K562 (cell line): ENCODE measurements at regions not wholly inside any gene's neighbourhood (a gene's known extent, or its start where the extent isn't known, plus 50 kb on each side); places are given as distances from the start of the nearest gene placed in this dataset.

ENCODE experiments used
- ATAC-seq: fragments of 200-7000 bp; cut with Tn5 transposase; 3 replicates; pipeline ENCODE4 v1.9.1; 2020; ENCODE audit warnings: moderate library complexity
- BruUV-seq: library from RNA; stranded (reverse); fragments of 400-500 nt; replicated peaks from 2 replicates; lab custom pipeline; 2021; lab: Mats Ljungman, UMichigan
- CTCF ChIA-PET: fragments of 300-600 bp; formaldehyde crosslinking; extraction: SDS; loops from one replicate; lab custom pipeline; 2021; ENCODE audit warnings: low intra/inter-chr PET ratio; lab: Yijun Ruan, JAX
- POLR2A ChIA-PET: fragments of 300-600, 350-650 bp; sonication (Branson Sonifier 250); formaldehyde crosslinking; extraction: SDS; loops from one replicate; lab custom pipeline; 2021; ENCODE audit warnings: antibody characterized with exemption, inconsistent platforms; lab: Yijun Ruan, JAX
- DNase-seq, 4 experiments: peaks; one replicate each; pipeline versions ENCODE4 v3.0.0 to v3.0.0-alpha.2; 2011 to 2018; ENCODE audit warnings: low spot score in 3 of 4, mixed read lengths in 3 of 4; ENCODE audit errors: extremely low read depth in 1 of 4
- FAIRE-seq: peaks from 2 replicates; lab custom pipeline; 2011; peaks lifted over from hg19 to GRCh38; lab: Jason Lieb, UNC
- H2AFZ ChIP-seq: 2 replicates; pipeline ENCODE4 v1.6.0; 2011; ENCODE audit warnings: low read depth, low read length, control low read depth, inconsistent platforms
- H3K27ac ChIP-seq: fragments of 200-600 bp; 3 replicates; pipeline ENCODE4 v1.8.0; 2011; ENCODE audit warnings: low read depth, mild to moderate bottlenecking, control low read depth, inconsistent platforms, low read length, moderate library complexity, mixed read lengths; ENCODE audit errors: extremely low read depth
- H3K27me3 ChIP-seq, 2 experiments: fragments of 300-600 bp in 1 of 2; 2 replicates in 1 of 2; 3 replicates in 1 of 2; pipeline versions ENCODE4 v1.6.0 to v1.8.0; 2011; ENCODE audit warnings: inconsistent platforms in 2 of 2, low read length in 2 of 2, mild to moderate bottlenecking in 1 of 2, mixed read lengths in 1 of 2, moderate library complexity in 1 of 2; ENCODE audit not compliant: control insufficient read depth in 2 of 2, insufficient read depth in 2 of 2
- H3K36me3 ChIP-seq: fragments of 300-600 bp; 3 replicates; pipeline ENCODE4 v1.8.0; 2011; ENCODE audit warnings: mild to moderate bottlenecking, low read length, inconsistent platforms; ENCODE audit not compliant: control insufficient read depth, insufficient read depth
- H3K4me1 ChIP-seq, 2 experiments: fragments of 200-600 bp in 1 of 2; replicated peaks in 1 of 2; 2 replicates in 1 of 2; 3 replicates in 1 of 2; pipeline versions ENCODE4 v1.5.1 to v1.8.0; 2011; ENCODE audit warnings: inconsistent platforms in 2 of 2, low read length in 2 of 2, mild to moderate bottlenecking in 1 of 2, mixed read lengths in 1 of 2, moderate library complexity in 1 of 2; ENCODE audit not compliant: control insufficient read depth in 2 of 2, insufficient read depth in 2 of 2
- H3K4me2 ChIP-seq: 2 replicates; pipeline ENCODE4 v1.6.1; 2011; ENCODE audit warnings: low read length, control low read depth, inconsistent platforms, mixed read lengths; ENCODE audit not compliant: insufficient read depth
- H3K4me3 ChIP-seq: fragments of 200-600 bp; sonication (generic), shearing (Covaris generic); 2 replicates; pipeline ENCODE4 v1.5.1; 2016; ENCODE audit warnings: control low read depth, inconsistent platforms
- H3K79me2 ChIP-seq: fragments of 200-600 bp; 3 replicates; pipeline ENCODE4 v1.8.0; 2011; ENCODE audit warnings: low read length, inconsistent platforms; ENCODE audit not compliant: control insufficient read depth, insufficient read depth
- H3K9ac ChIP-seq, 2 experiments: 2 replicates each; pipeline versions ENCODE4 v1.6.0 to v1.6.1; 2011; ENCODE audit warnings: low read depth in 2 of 2, low read length in 2 of 2, control low read depth in 1 of 2, inconsistent platforms in 1 of 2, mild to moderate bottlenecking in 1 of 2, mixed read lengths in 1 of 2; ENCODE audit not compliant: insufficient read depth in 1 of 2
- H3K9me1 ChIP-seq: one replicate; pipeline ENCODE4 v1.6.0; 2011; ENCODE audit warnings: inconsistent platforms, mild to moderate bottlenecking, low read length, moderate library complexity; ENCODE audit not compliant: control insufficient read depth, insufficient read depth
- H3K9me3 ChIP-seq: replicated peaks from 2 replicates; pipeline ENCODE4 v1.5.1; 2011; ENCODE audit warnings: low read depth, low read length, inconsistent platforms; ENCODE audit not compliant: control insufficient read depth, insufficient read depth
- H4K20me1 ChIP-seq: replicated peaks from 2 replicates; pipeline ENCODE4 v1.6.1; 2011; ENCODE audit warnings: low read length, inconsistent platforms, mixed read lengths; ENCODE audit not compliant: control insufficient read depth, insufficient read depth
- CC2D1A ChIP-seq: fragments of 450-650 bp; IDR thresholded peaks from 2 replicates; pipeline ENCODE4 v1.6.1; 2017; ENCODE audit warnings: mild to moderate bottlenecking
- FOS ChIP-seq: IDR thresholded peaks from 3 replicates; pipeline ENCODE4 v1.6.1; 2011; ENCODE audit not compliant: insufficient read length; ENCODE audit errors: extremely low read depth
- JUN ChIP-seq, 2 experiments: sonication (generic) in 1 of 2; formaldehyde crosslinking in 1 of 2; IDR thresholded peaks; 2 replicates each; pipeline versions ENCODE4 v1.6.1 to v1.8.0; 2012 to 2022; ENCODE audit warnings: borderline replicate concordance in 2 of 2, mild to moderate bottlenecking in 2 of 2, improper control_type of control experiment in 1 of 2, low read depth in 1 of 2, low read length in 1 of 2, missing genetic modification reagents in 1 of 2
- NR4A1 ChIP-seq, 2 experiments: fragments of 250-450 bp in 1 of 2; fragments of 450-650 bp in 1 of 2; sonication (Bioruptor Pico) in 1 of 2; IDR thresholded peaks; 2 replicates each; pipeline versions ENCODE4 v1.4.0 to v1.6.1; 2016 to 2020; ENCODE audit warnings: mild to moderate bottlenecking in 2 of 2, missing compliant biosample characterization in 1 of 2, missing genetic modification characterization in 1 of 2, moderate library complexity in 1 of 2
- SMAD1 ChIP-seq: fragments of 150-350 bp; IDR thresholded peaks from 2 replicates; pipeline ENCODE4 v1.6.1; 2014; ENCODE audit warnings: low read length, low read depth; ENCODE audit not compliant: partially characterized antibody
- YY1 ChIP-seq, 3 experiments: IDR thresholded peaks; 2 replicates each; pipeline ENCODE4 v1.6.1; 2011; ENCODE audit warnings: low read length in 2 of 3, mild to moderate bottlenecking in 2 of 3, moderate library complexity in 2 of 3, borderline replicate concordance in 1 of 3, control low read depth in 1 of 3, low read depth in 1 of 3; ENCODE audit not compliant: insufficient read depth in 3 of 3, insufficient replicate concordance in 2 of 3, control insufficient read depth in 1 of 3, insufficient read length in 1 of 3; ENCODE audit errors: extremely low read depth in 1 of 3
- ZC3H4 ChIP-seq: sonication (generic); formaldehyde crosslinking; IDR thresholded peaks from 2 replicates; pipeline ENCODE4 v1.9.0; 2021; ENCODE audit warnings: missing genetic modification reagents, borderline replicate concordance
- ZNF347 ChIP-seq: fragments of 450-650 bp; formaldehyde crosslinking; IDR thresholded peaks from 2 replicates; pipeline ENCODE4 v1.4.0; 2020; ENCODE audit warnings: low read depth, mild to moderate bottlenecking, moderate library complexity
- ZNF75A ChIP-seq: fragments of 450-650 bp; formaldehyde crosslinking; IDR thresholded peaks from 2 replicates; pipeline ENCODE4 v1.4.0; 2020; ENCODE audit warnings: mild to moderate bottlenecking
- WGBS: fragments of 100-300 bp; shearing (Covaris generic); methylation state at CpG from one replicate; pipeline ENCODE4 v1.1.6; 2016; ENCODE audit warnings: low coverage, mixed read lengths; ENCODE audit not compliant: insufficient coverage; ENCODE audit errors: missing lambda C conversion rate; 5-methylcytosine and 5-hydroxymethylcytosine counted together
- in situ Hi-C: fragments of 300-500 bp; cut with MboI; formaldehyde crosslinking; loops from 4 replicates; pipeline ENCODE4 v1.15.0; 2018; ENCODE audit warnings: inconsistent platforms, mixed read lengths
- intact Hi-C: fragments of 100-400 bp; cut with micrococcal nuclease; formaldehyde crosslinking; loops from 2 replicates; pipeline ENCODE4 v1.14.2; 2022

GRCh38 chr10:33569702-33570101 is 235.2 kb upstream of the NRP1 start:
- no peak for FAIRE-seq
- Histone ChIP-seq H3K4me1 (no peaks in the 10 kb centered on the region; a peak in 2 of 5 replicates), H3K9ac (no peak overlapping the region), H3K4me3 (no peak overlapping the region), H3K36me3 (no peaks in the 10 kb centered on the region)
- in situ Hi-C loops = no loop called here
- TF ChIP-seq FOS (no peak), ZNF75A (CRISPR knock-in tag) (no peak), ZNF347 (no peak), CC2D1A (no peak), YY1 (IDR thresholded peaks at IDR 0.05; ENCODE audit: borderline replicate concordance in 1 of 3, control insufficient read depth in 1 of 3, extremely low read depth in 1 of 3, insufficient read depth in 3 of 3, insufficient read length in 1 of 3, insufficient replicate concordance in 2 of 3, low read depth in 1 of 3, low read length in 2 of 3) (no peak), JUN (IDR thresholded peaks at IDR 0.05; ENCODE audit: borderline replicate concordance, low read depth, low read length) (no peak), JUN (CRISPR knock-in tag; IDR thresholded peaks at IDR 0.05; ENCODE audit: borderline replicate concordance) (no peak), ZC3H4 (CRISPR knock-in tag) (no peak), SMAD1 (no peak), NR4A1 (CRISPR knock-in tag; IDR thresholded peaks at IDR 0.05) (no peak), NR4A1 (tag; IDR thresholded peaks at IDR 0.05) (no peak)
- TF ChIP-seq, all 486 proteins: peak for 0
- no peak for ATAC-seq
- H3K4me2 ChIP-seq = no peak overlapping the region
- H3K9me1 ChIP-seq = no peaks in the 10 kb centered on the region
- no peaks in the 10 kb centered on the region for H3K27me3 ChIP-seq
- no peaks in the 10 kb centered on the region for H3K9me3 ChIP-seq
- ChIA-PET POLR2A (no interaction called here), CTCF (no interaction called here)
- DNase-seq = no peak
- no peaks in the 10 kb centered on the region for H4K20me1 ChIP-seq
- BruUV-seq = no TSS peak
- no peaks in the 10 kb centered on the region for H3K79me2 ChIP-seq
- no peak overlapping the region for H3K27ac ChIP-seq
- H2AFZ ChIP-seq = no peak overlapping the region
- WGBS = 9% methylated on average over 1 of the region's 1 CpG
- intact Hi-C loops = no loop called here
